HG02840 (cell line): ENCODE measurements at regions not wholly inside any gene's neighbourhood (a gene's known extent, or its start where the extent isn't known, plus 50 kb on each side); places are given as distances from the start of the nearest gene placed in this dataset.

ENCODE experiments used
- ATAC-seq: cut with Tn5 transposase; IDR thresholded peaks from one replicate; pipeline ENCODE4 v1.9.1; 2021; ENCODE audit warnings: mild to moderate bottlenecking, moderate library complexity, moderate number of reproducible peaks; ENCODE audit not compliant: unreplicated experiment, low FRiP score

GRCh38 chr1:170310014-170310405 lies 164.3 kb downstream of the NTMT2 start:
- ATAC-seq, result no peak

- ATAC-seq, result no peak
Measured at GRCh38 chr1:170310951-170311350, 165.2 kb downstream of the NTMT2 start.

GRCh38 chr1:170313306-170313705 lies 167.5 kb downstream of the NTMT2 start:
- ATAC-seq, result no peak

- no peak for ATAC-seq
Measured at GRCh38 chr1:170316270-170316669, 170.5 kb downstream of the NTMT2 start.

GRCh38 chr1:170318141-170318540 lies 172.4 kb downstream of the NTMT2 start:
- ATAC-seq, result no peak

GRCh38 chr1:170318736-170319135 lies 173.0 kb downstream of the NTMT2 start:
- ATAC-seq, result no peak

GRCh38 chr1:170321113-170321512 lies 175.4 kb downstream of the NTMT2 start:
- no peak for ATAC-seq

- no peak for ATAC-seq
Measured at GRCh38 chr1:170326186-170326585, 180.4 kb downstream of the NTMT2 start.

GRCh38 chr1:170332801-170333200 lies 187.0 kb downstream of the NTMT2 start:
- no peak for ATAC-seq

GRCh38 chr1:170337413-170337994 lies 191.7 kb downstream of the NTMT2 start:
- no peak for ATAC-seq

GRCh38 chr1:170339534-170339933 lies 192.4 kb upstream of the GORAB start:
- ATAC-seq, result no peak

GRCh38 chr1:170340308-170340707 lies 191.7 kb upstream of the GORAB start:
- no peak for ATAC-seq

- no peak for ATAC-seq
Measured at GRCh38 chr1:170351366-170351946, 180.5 kb upstream of the GORAB start.

GRCh38 chr1:170354246-170354645 lies 177.7 kb upstream of the GORAB start:
- no peak for ATAC-seq

- ATAC-seq, result no peak
Measured at GRCh38 chr1:170354690-170355089, 177.3 kb upstream of the GORAB start.

GRCh38 chr1:170355267-170355801 lies 176.6 kb upstream of the GORAB start:
- ATAC-seq, result no peak

GRCh38 chr1:170356585-170356984 lies 175.4 kb upstream of the GORAB start:
- no peak for ATAC-seq

GRCh38 chr1:170357750-170358149 lies 174.2 kb upstream of the GORAB start:
- ATAC-seq, result no peak

- ATAC-seq, result no peak
Measured at GRCh38 chr1:170360601-170361000, 171.4 kb upstream of the GORAB start.

- ATAC-seq, result no peak
Measured at GRCh38 chr1:170365331-170365730, 166.6 kb upstream of the GORAB start.

- no peak for ATAC-seq
Measured at GRCh38 chr1:170366980-170367379, 165.0 kb upstream of the GORAB start.

GRCh38 chr1:170367615-170368014 lies 164.4 kb upstream of the GORAB start:
- no peak for ATAC-seq
